Globus pallidus (tissue), 1 donor: ENCODE measurements at regions not wholly inside any gene's neighbourhood (a gene's known extent, or its start where the extent isn't known, plus 50 kb on each side); places are given as distances from the start of the nearest gene placed in this dataset.
"Not testable (repeated sequence)": the region's sequence is repeated elsewhere in the genome, so short reads cannot be mapped to it uniquely, and the experiment has no call there.

ENCODE experiments used
- DNase-seq: peaks from one replicate; pipeline ENCODE4 v3.0.0-alpha.2; 2015; ENCODE audit warnings: low spot score

GRCh38 chr11:109480251-109480650 is 58.3 kb downstream of the C11orf87 start:
- no peak for DNase-seq

- no peak for DNase-seq
Observed at GRCh38 chr11:109486129-109486528, 64.1 kb downstream of the C11orf87 start.

- DNase-seq, result no peak
Observed at GRCh38 chr11:109490953-109491635, 69.1 kb downstream of the C11orf87 start.

- no peak for DNase-seq
Observed at GRCh38 chr11:109506115-109506514, 84.1 kb downstream of the C11orf87 start.

GRCh38 chr11:109507331-109507730 is 85.3 kb downstream of the C11orf87 start:
- DNase-seq, result no peak

GRCh38 chr11:109507836-109508561 is 86.0 kb downstream of the C11orf87 start:
- DNase-seq, result no peak

- no peak for DNase-seq
Observed at GRCh38 chr11:109508943-109509342, 87.0 kb downstream of the C11orf87 start.

- no peak for DNase-seq
Observed at GRCh38 chr11:109510316-109510715, 88.3 kb downstream of the C11orf87 start.

GRCh38 chr11:109511598-109511997 is 89.6 kb downstream of the C11orf87 start:
- DNase-seq, result no peak

GRCh38 chr11:109512249-109512648 is 90.3 kb downstream of the C11orf87 start:
- no peak for DNase-seq

GRCh38 chr11:109512680-109513079 is 90.7 kb downstream of the C11orf87 start:
- no peak for DNase-seq

- DNase-seq, result no peak
Observed at GRCh38 chr11:109514313-109515018, 92.5 kb downstream of the C11orf87 start.

- no peak for DNase-seq
Observed at GRCh38 chr11:109519253-109519652, 97.3 kb downstream of the C11orf87 start.

GRCh38 chr11:109521571-109522086 is 99.6 kb downstream of the C11orf87 start:
- no peak for DNase-seq

- DNase-seq, result no peak
Observed at GRCh38 chr11:109522116-109522755, 100.2 kb downstream of the C11orf87 start.

GRCh38 chr11:109525636-109526035 is 103.6 kb downstream of the C11orf87 start:
- not testable (repeated sequence) for DNase-seq

GRCh38 chr11:109526061-109526460 is 104.1 kb downstream of the C11orf87 start:
- DNase-seq, result no peak

- DNase-seq, result no peak
Observed at GRCh38 chr11:109526931-109527330, 104.9 kb downstream of the C11orf87 start.

GRCh38 chr11:109527496-109527895 is 105.5 kb downstream of the C11orf87 start:
- DNase-seq, result no peak

GRCh38 chr11:109547356-109548027 is 125.5 kb downstream of the C11orf87 start:
- DNase-seq, result no peak

- no peak for DNase-seq
Observed at GRCh38 chr11:109552376-109552775, 130.4 kb downstream of the C11orf87 start.

GRCh38 chr11:109553284-109553683 is 131.3 kb downstream of the C11orf87 start:
- DNase-seq, result no peak
